Vagina (tissue), 2 donors: ENCODE measurements at regions not wholly inside any gene's neighbourhood (a gene's known extent, or its start where the extent isn't known, plus 50 kb on each side); places are given as distances from the start of the nearest gene placed in this dataset.

Experiments used
- DNase-seq, 2 donors: peaks; one replicate each; pipeline ENCODE4 v3.0.0-alpha.2; 2017; ENCODE audit errors: extremely low spot score in 2 of 2
- H3K27ac ChIP-seq: fragments of 200-600 bp; sonication (generic); one replicate; pipeline ENCODE4 v1.5.1; 2019
- H3K27me3 ChIP-seq: fragments of 200-600 bp; sonication (generic); one replicate; pipeline ENCODE4 v1.5.1; 2019
- H3K36me3 ChIP-seq, 2 donors: fragments of 200-600 bp; sonication (generic); one replicate each; pipeline ENCODE4 v1.5.1; 2017 to 2019
- H3K4me1 ChIP-seq: fragments of 200-600 bp; sonication (generic); one replicate; pipeline ENCODE4 v1.5.1; 2019
- H3K4me3 ChIP-seq, 2 donors: fragments of 200-600 bp; sonication (generic); 1 replicate in 1 of 2; 2 replicates in 1 of 2; pipeline ENCODE4 v1.5.1; 2016 to 2019
- H3K9me3 ChIP-seq: fragments of 200-600 bp; sonication (generic); one replicate; pipeline ENCODE4 v1.5.1; 2019
- POLR2A ChIP-seq, 2 donors: fragments of 450-650 bp; IDR thresholded peaks; one replicate each; pipeline ENCODE4 v1.6.1; 2017; ENCODE audit warnings: antibody characterized with exemption in 2 of 2, mild to moderate bottlenecking in 2 of 2, moderate library complexity in 2 of 2
- POLR2AphosphoS5 ChIP-seq, 2 donors: sonication (generic); formaldehyde crosslinking; IDR thresholded peaks; one replicate each; pipeline ENCODE4 v1.9.0; 2017; ENCODE audit warnings: antibody characterized with exemption in 2 of 2, mild to moderate bottlenecking in 2 of 2, low read depth in 1 of 2; ENCODE audit not compliant: insufficient read depth in 1 of 2
- intact Hi-C: fragments of 100-400 bp; cut with DNase I; formaldehyde crosslinking; loops from one replicate; pipeline ENCODE4 v1.15.1; 2023
- TF ChIP-seq, protein P1 (sequence below), 3 experiments: fragments of 450-650 bp in 2 of 3; fragments of 200-600 bp in 1 of 3; sonication (generic) in 1 of 3; IDR thresholded peaks; one replicate each; pipeline ENCODE4 v1.5.1; 2017 to 2019; ENCODE audit warnings: antibody characterized with exemption in 3 of 3, mild to moderate bottlenecking in 2 of 3, moderate library complexity in 2 of 3

DNA sequence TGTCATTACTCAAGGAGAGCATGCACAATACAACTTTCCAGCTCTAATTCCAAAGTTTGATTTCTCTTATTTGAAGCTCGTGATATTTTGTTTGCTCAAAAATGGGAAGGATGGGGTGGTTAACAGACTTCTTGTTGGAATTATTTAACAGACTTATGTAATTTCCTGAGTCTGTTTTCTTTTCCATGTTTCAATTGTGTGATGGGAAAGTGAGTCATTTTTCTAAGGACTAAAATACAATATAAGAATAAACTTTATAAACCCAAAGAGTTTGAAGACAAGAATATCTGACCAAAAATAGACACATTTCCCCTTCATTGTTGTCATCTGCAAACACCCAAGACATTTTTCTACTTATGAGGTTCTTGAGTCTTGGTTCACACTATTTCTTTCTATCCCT, 211.8 kb upstream of the SLITRK5 start:
- Histone ChIP-seq H3K27me3 (no peaks in the 10 kb centered on the region), H3K27ac (no peak overlapping the region), H3K4me3 (no peak overlapping the region), H3K36me3 (no peaks in the 10 kb centered on the region), H3K4me1 (no peaks in the 10 kb centered on the region), H3K9me3 (no peaks in the 10 kb centered on the region)
- no peak for DNase-seq
- TF ChIP-seq POLR2A (IDR thresholded peaks at IDR 0.05): no peak
- TF ChIP-seq, protein P1, sequence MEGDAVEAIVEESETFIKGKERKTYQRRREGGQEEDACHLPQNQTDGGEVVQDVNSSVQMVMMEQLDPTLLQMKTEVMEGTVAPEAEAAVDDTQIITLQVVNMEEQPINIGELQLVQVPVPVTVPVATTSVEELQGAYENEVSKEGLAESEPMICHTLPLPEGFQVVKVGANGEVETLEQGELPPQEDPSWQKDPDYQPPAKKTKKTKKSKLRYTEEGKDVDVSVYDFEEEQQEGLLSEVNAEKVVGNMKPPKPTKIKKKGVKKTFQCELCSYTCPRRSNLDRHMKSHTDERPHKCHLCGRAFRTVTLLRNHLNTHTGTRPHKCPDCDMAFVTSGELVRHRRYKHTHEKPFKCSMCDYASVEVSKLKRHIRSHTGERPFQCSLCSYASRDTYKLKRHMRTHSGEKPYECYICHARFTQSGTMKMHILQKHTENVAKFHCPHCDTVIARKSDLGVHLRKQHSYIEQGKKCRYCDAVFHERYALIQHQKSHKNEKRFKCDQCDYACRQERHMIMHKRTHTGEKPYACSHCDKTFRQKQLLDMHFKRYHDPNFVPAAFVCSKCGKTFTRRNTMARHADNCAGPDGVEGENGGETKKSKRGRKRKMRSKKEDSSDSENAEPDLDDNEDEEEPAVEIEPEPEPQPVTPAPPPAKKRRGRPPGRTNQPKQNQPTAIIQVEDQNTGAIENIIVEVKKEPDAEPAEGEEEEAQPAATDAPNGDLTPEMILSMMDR (IDR thresholded peaks at IDR 0.05): no peak
- no peak for TF ChIP-seq POLR2AphosphoS5 (IDR thresholded peaks at IDR 0.05; ENCODE audit: insufficient read depth in 1 of 2, low read depth in 1 of 2)
- intact Hi-C loops: no loop called here

DNA sequence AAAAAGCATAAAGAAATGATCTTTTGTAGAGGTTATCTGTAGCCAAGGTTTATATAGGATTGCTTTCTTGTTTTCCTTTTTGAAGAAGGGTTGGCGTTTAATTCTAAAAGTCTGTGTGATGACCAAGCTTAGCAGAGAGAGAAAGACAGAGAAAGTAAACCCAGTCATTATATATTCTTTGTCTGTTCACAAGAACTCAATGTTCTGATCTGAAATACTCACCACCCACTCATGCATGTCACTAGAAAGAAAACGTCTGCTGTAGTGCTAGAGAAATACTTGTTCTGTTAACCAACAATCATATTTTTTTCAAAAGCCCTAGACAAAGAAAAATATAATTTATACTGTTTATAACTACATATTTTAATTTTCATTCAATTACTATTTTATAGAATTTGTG, 173.7 kb upstream of the SLITRK5 start:
- Histone ChIP-seq H3K36me3 (no peaks in the 10 kb centered on the region), H3K9me3 (no peaks in the 10 kb centered on the region), H3K27me3 (no peaks in the 10 kb centered on the region), H3K4me1 (no peaks in the 10 kb centered on the region), H3K27ac (no peak overlapping the region), H3K4me3 (no peak overlapping the region)
- TF ChIP-seq POLR2A (IDR thresholded peaks at IDR 0.05) (no peak), POLR2AphosphoS5 (IDR thresholded peaks at IDR 0.05; ENCODE audit: insufficient read depth in 1 of 2, low read depth in 1 of 2) (no peak)
- TF ChIP-seq, protein P1 (IDR thresholded peaks at IDR 0.05): no peak
- intact Hi-C loops: no loop called here
- no peak for DNase-seq

DNA sequence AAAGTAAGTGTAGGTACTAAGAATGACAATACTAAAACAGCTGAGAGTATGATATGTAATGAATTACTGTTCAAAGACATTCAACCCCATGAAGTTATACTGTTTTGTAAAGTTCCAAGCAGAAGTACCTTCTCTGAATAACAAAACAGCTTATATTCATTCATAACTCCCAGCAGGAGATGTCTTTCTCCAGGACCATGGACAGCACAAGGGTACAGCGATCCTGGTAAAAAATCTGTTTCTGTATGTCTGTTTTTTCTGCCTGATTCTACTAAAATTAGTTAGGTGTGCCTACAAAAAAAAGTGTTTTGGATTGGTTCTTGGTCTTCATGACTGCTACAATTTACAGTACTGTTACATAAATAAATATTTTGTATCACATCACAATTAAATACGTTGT, 172.5 kb upstream of the SLITRK5 start:
- no peaks in the 10 kb centered on the region for H3K27me3 ChIP-seq
- H3K27ac ChIP-seq: no peak overlapping the region
- no peaks in the 10 kb centered on the region for H3K9me3 ChIP-seq
- DNase-seq: no peak
- intact Hi-C loops: no loop called here
- no peaks in the 10 kb centered on the region for H3K4me1 ChIP-seq
- no peaks in the 10 kb centered on the region for H3K36me3 ChIP-seq
- no peak overlapping the region for H3K4me3 ChIP-seq
- TF ChIP-seq POLR2A (IDR thresholded peaks at IDR 0.05): no peak
- no peak for TF ChIP-seq POLR2AphosphoS5 (IDR thresholded peaks at IDR 0.05; ENCODE audit: insufficient read depth in 1 of 2, low read depth in 1 of 2)
- TF ChIP-seq, protein P1 (IDR thresholded peaks at IDR 0.05): no peak

DNA sequence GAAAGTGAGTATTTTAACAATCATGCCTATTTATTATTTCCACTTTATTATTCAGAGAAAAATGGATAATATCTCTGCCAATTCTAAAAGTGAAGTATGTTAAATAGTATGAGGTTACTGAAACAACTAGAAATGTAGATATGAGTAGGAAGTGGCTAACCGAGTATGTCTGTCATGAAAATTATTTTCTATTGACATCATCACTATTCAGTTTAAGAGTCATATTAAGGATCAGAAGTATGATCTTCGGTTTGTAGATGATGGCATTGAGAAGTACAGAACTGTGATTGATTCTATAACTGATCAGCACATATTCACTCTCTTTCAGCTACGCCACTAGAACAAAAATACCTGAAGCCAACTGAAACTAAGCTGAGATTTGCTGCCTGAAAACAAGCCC, 146.4 kb upstream of the SLITRK5 start:
- TF ChIP-seq, protein P1 (IDR thresholded peaks at IDR 0.05): no peak
- TF ChIP-seq POLR2A (IDR thresholded peaks at IDR 0.05) (no peak), POLR2AphosphoS5 (IDR thresholded peaks at IDR 0.05; ENCODE audit: insufficient read depth in 1 of 2, low read depth in 1 of 2) (no peak)
- H3K27ac ChIP-seq: no peak overlapping the region
- DNase-seq: no peak
- H3K27me3 ChIP-seq: no peaks in the 10 kb centered on the region
- no peak overlapping the region for H3K4me3 ChIP-seq
- H3K9me3 ChIP-seq: no peaks in the 10 kb centered on the region
- H3K4me1 ChIP-seq: no peaks in the 10 kb centered on the region
- intact Hi-C loops: no loop called here
- no peaks in the 10 kb centered on the region for H3K36me3 ChIP-seq

DNA sequence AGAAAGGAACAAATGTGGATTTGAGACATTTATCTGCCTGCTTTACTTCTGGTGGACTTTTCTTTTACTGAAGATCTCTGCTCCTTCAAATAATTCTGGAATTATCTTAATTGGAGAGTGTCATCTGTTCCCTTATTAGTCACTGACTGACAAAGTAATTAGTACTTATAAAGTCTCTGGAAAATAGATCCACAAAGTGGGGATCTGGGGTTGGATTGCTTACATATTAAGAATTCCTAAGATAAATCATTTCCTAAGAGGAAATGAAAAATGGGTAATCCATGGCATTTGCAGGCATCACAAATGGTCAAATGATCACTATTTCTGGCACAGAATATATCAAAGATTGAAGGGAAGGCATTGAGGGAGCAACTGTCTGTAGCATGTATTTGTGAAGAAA, 137.4 kb upstream of the SLITRK5 start:
- TF ChIP-seq POLR2A (IDR thresholded peaks at IDR 0.05) (no peak), POLR2AphosphoS5 (IDR thresholded peaks at IDR 0.05; ENCODE audit: insufficient read depth in 1 of 2, low read depth in 1 of 2) (no peak)
- TF ChIP-seq, protein P1 (IDR thresholded peaks at IDR 0.05): no peak
- DNase-seq: no peak
- Histone ChIP-seq H3K9me3 (no peaks in the 10 kb centered on the region), H3K36me3 (no peaks in the 10 kb centered on the region), H3K4me1 (no peaks in the 10 kb centered on the region), H3K4me3 (no peak overlapping the region), H3K27ac (no peak overlapping the region), H3K27me3 (no peaks in the 10 kb centered on the region)
- intact Hi-C loops: no loop called here
